ENCODE measurements at regions not wholly inside any gene's neighbourhood (a gene's known extent, or its start where the extent isn't known, plus 50 kb on each side); places are given as distances from the start of the nearest gene placed in this dataset.

DNA sequence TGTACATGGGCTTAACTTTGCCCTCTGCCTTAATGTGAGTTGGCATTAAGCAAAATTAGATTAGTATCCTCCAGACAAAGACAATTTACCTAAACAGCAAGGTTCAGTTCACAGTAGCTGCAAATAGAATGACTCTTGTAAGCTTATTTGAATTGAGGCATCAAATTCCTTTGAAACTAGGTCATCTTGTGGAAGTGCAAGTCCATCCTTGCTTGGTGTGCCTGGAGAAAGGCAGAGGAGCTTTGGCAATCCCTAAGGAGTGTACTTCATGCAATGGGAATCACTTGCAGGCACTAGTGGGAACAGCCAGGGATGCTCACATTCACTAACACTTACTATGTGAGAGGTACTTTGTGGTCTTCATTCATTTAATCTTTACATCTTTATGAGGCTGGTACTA lies 118.3 kb downstream of the DRD1 start:
- TF ChIP-seq POLR2A (IDR thresholded peaks at IDR 0.05; ENCODE audit: extremely low read depth, insufficient read length) (no peak), MYC (IDR thresholded peaks at IDR 0.05; ENCODE audit: low read depth, low read length) (no peak)
- TF ChIP-seq, protein P1, sequence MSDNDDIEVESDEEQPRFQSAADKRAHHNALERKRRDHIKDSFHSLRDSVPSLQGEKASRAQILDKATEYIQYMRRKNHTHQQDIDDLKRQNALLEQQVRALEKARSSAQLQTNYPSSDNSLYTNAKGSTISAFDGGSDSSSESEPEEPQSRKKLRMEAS (IDR thresholded peaks at IDR 0.05; ENCODE audit: low read depth, low read length) = no peak
- TF ChIP-seq, protein P2, sequence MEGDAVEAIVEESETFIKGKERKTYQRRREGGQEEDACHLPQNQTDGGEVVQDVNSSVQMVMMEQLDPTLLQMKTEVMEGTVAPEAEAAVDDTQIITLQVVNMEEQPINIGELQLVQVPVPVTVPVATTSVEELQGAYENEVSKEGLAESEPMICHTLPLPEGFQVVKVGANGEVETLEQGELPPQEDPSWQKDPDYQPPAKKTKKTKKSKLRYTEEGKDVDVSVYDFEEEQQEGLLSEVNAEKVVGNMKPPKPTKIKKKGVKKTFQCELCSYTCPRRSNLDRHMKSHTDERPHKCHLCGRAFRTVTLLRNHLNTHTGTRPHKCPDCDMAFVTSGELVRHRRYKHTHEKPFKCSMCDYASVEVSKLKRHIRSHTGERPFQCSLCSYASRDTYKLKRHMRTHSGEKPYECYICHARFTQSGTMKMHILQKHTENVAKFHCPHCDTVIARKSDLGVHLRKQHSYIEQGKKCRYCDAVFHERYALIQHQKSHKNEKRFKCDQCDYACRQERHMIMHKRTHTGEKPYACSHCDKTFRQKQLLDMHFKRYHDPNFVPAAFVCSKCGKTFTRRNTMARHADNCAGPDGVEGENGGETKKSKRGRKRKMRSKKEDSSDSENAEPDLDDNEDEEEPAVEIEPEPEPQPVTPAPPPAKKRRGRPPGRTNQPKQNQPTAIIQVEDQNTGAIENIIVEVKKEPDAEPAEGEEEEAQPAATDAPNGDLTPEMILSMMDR (IDR thresholded peaks at IDR 0.05; ENCODE audit: low read depth, low read length) = no peak
- no peak for DNase-seq (ENCODE audit: low read depth)
- H3K4me3 ChIP-seq (ENCODE audit: low read depth, low read length) = no peak overlapping the region

DNA sequence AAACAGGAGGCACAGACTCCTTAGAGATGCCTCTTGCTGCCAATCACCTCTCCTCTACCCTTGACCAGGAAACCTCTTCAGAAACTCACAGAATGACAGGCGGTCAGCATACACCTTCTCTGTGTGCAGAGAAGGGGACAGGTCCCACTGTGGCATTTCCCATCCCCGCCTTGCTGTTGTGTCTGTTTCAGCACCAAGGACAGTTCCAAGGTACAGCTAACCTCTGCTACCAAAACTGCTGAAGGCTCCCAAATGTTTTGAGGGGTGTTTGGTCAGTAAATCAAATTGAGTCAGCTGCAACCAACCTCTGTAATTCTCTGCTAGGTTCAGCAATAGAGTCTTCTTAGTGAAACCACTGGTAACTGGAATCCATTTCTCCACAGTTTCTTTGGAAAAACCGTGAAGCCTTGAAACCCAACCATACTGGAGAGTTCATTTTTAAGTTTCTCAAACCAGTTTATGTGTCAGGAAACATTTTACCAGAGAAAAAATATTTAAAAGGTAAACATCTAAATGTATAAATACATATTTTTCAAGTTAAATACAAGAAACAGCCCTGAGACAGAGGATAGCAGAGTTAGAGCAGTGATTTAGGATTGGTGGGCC lies 122.0 kb downstream of the DRD1 start:
- TF ChIP-seq POLR2A (IDR thresholded peaks at IDR 0.05; ENCODE audit: extremely low read depth, insufficient read length) = no peak
- no peak for TF ChIP-seq MYC (IDR thresholded peaks at IDR 0.05; ENCODE audit: low read depth, low read length)
- TF ChIP-seq, protein P2 (IDR thresholded peaks at IDR 0.05; ENCODE audit: low read depth, low read length) = no peak
- TF ChIP-seq, protein P1 (IDR thresholded peaks at IDR 0.05; ENCODE audit: low read depth, low read length) = no peak
- DNase-seq (ENCODE audit: low read depth) = peak; percentile 42
- no peak overlapping the region for H3K4me3 ChIP-seq (ENCODE audit: low read depth, low read length)

DNA sequence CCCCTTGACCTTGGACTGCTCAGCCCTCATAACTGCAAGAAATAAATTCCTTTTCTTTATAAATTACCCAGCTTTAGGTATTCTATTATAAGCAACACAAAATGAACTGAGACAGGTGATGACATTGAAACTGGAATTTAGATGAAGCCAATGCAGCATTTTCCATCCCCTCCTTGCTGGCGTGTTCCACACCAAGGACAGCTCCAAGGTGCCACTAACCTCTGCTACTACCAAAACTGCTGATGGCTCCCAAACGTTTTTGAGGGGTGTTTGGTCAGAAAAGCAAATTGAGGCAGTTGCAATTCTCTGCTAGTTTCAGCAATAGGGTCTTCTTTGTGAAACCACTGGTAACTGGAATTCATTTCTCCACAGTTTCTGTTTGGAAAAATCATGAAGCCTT lies 124.8 kb downstream of the DRD1 start:
- H3K4me3 ChIP-seq (ENCODE audit: low read depth, low read length) = no peak overlapping the region
- no peak for DNase-seq (ENCODE audit: low read depth)
- TF ChIP-seq, protein P1 (IDR thresholded peaks at IDR 0.05; ENCODE audit: low read depth, low read length) = no peak
- TF ChIP-seq, protein P2 (IDR thresholded peaks at IDR 0.05; ENCODE audit: low read depth, low read length) = no peak
- no peak for TF ChIP-seq MYC (IDR thresholded peaks at IDR 0.05; ENCODE audit: low read depth, low read length)
- TF ChIP-seq POLR2A (IDR thresholded peaks at IDR 0.05; ENCODE audit: extremely low read depth, insufficient read length) = no peak

DNA sequence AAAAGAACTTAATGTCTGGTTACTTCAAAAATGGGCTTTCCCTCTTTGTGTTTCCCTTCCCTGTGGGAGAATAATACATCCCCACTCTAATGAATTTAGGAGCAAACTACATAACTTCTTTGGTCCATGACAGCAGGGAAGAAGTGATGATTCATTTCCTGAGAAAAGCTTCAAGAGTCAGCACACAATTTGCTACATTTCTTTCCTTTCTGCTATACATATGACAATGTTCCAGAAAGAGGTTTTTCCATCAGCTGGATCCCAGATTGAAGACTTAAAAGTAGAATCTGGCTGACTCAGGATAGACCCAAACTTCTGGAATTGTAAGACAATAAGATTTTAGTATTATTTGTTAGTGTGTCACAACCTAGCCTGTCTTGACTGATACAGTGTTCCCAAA lies 126.1 kb downstream of the DRD1 start:
- no peak for DNase-seq (ENCODE audit: low read depth)
- H3K4me3 ChIP-seq (ENCODE audit: low read depth, low read length) = no peak overlapping the region
- TF ChIP-seq, protein P1 (IDR thresholded peaks at IDR 0.05; ENCODE audit: low read depth, low read length) = no peak
- TF ChIP-seq POLR2A (IDR thresholded peaks at IDR 0.05; ENCODE audit: extremely low read depth, insufficient read length) = no peak
- TF ChIP-seq, protein P2 (IDR thresholded peaks at IDR 0.05; ENCODE audit: low read depth, low read length) = no peak
- no peak for TF ChIP-seq MYC (IDR thresholded peaks at IDR 0.05; ENCODE audit: low read depth, low read length)

DNA sequence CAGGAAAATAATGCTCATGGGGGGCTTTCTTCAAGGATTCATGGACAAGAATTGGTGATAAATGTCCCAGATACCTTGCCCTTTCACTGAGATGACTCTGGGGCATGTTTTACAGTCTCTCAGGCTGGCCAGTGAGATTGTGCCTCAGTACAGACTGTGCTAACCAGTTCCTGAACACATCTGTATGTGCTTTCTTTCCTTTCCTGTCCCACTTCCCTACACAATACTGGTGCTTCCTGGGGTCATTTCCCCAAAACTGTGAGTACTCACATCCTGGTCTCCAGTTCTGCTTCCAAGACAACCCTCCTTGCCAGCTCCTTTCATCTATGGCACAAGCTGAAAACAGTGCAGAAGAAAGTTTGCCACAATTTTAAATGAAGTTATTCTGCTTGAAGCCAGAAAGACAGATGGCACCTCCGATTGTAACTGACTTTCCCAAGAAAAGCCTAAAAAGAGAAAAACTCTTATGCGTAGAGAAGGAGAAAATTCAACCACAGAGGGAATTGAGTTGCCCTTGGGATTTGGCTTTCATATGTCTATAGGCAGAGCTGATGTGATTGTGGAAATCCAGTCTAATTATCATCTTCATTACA lies 134.7 kb downstream of the DRD1 start:
- no peak overlapping the region for H3K4me3 ChIP-seq (ENCODE audit: low read depth, low read length)
- DNase-seq (ENCODE audit: low read depth) = no peak
- TF ChIP-seq POLR2A (IDR thresholded peaks at IDR 0.05; ENCODE audit: extremely low read depth, insufficient read length) (no peak), MYC (IDR thresholded peaks at IDR 0.05; ENCODE audit: low read depth, low read length) (no peak)
- TF ChIP-seq, protein P2 (IDR thresholded peaks at IDR 0.05; ENCODE audit: low read depth, low read length) = no peak
- TF ChIP-seq, protein P1 (IDR thresholded peaks at IDR 0.05; ENCODE audit: low read depth, low read length) = no peak

Data from NB4 (cell line).